ENCODE measurements at regions not wholly inside any gene's neighbourhood (a gene's known extent, or its start where the extent isn't known, plus 50 kb on each side); places are given as distances from the start of the nearest gene placed in this dataset.

DNA sequence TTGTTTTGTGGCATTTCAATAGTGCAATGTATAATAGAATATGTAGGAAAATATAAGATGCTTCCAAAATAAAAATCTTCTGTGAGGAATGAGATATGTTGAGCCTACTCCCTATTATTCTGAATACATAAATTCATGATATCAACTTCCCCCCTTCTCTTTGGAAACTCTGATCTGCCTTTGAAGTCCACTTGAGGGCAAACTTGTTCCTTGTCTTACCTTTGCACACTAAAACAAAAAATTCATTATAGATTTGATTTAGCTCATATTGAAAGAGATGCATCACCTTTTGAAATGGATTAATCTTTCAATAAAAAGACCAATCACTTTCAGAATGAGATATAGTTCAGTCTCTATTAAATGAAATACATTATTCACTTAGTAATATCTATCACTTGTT, 580.7 kb upstream of the ADGRL4 start:
- Mint-ChIP-seq H3K9me3 (ENCODE audit: low read depth) (peaks cover 6% of the 10 kb centered on the region), H3K36me3 (no peaks in the 10 kb centered on the region), H3K4me1 (no peaks in the 10 kb centered on the region), H3K4me3 (no peak overlapping the region), H3K27ac (no peak overlapping the region), H3K27me3 (no peaks in the 10 kb centered on the region)
- DNase-seq: no peak
- CTCF ChIA-PET: no interaction called here
- no peak for ATAC-seq

DNA sequence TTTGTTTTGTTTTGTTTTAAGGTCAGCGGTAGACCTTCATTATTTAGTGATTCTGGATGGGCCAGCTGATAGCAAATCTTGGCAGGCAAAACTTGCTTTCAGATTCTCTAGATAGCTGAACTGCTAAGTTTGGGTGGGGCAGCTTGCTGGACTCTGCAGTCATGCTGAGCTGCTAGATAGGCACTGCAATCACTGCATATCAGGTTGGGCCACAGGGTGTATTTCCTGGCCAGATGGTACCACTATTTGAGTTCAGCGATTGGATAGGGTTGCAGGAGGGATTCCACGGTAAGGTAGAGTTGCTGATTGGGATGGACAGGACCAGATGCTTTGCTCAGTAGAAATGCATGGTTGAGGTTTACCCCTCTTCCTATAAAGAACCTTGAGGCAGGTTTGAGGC, 579.3 kb upstream of the ADGRL4 start:
- Mint-ChIP-seq H3K27me3 (no peaks in the 10 kb centered on the region), H3K27ac (no peak overlapping the region), H3K36me3 (no peaks in the 10 kb centered on the region), H3K4me1 (no peaks in the 10 kb centered on the region), H3K9me3 (ENCODE audit: low read depth) (peaks cover 10% of the 10 kb centered on the region), H3K4me3 (no peak overlapping the region)
- ATAC-seq: no peak
- DNase-seq: no peak
- CTCF ChIA-PET: no interaction called here

DNA sequence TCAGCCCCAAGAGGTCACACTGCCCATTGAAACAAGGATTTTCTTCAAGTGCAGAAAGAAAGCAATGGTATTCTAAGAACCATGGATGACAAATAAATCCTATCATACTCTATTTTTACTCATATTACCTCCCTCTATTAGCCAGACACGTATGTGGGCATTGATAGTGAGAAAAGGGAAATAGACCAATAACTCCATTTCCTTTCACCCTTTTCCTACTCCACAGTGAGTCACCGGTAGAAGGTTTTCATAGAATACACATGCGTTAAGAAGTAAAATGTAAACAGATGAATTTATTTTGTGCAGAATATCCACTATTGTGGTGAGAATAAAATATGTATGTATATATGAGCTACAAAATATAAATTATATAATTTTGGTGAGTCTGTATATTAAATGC, 568.9 kb upstream of the ADGRL4 start:
- Mint-ChIP-seq H3K4me3 (no peak overlapping the region), H3K36me3 (no peaks in the 10 kb centered on the region), H3K27ac (no peak overlapping the region), H3K9me3 (ENCODE audit: low read depth) (peaks cover 1% of the 10 kb centered on the region), H3K4me1 (no peaks in the 10 kb centered on the region), H3K27me3 (no peaks in the 10 kb centered on the region)
- no peak for DNase-seq
- CTCF ChIA-PET: no interaction called here
- ATAC-seq: no peak

DNA sequence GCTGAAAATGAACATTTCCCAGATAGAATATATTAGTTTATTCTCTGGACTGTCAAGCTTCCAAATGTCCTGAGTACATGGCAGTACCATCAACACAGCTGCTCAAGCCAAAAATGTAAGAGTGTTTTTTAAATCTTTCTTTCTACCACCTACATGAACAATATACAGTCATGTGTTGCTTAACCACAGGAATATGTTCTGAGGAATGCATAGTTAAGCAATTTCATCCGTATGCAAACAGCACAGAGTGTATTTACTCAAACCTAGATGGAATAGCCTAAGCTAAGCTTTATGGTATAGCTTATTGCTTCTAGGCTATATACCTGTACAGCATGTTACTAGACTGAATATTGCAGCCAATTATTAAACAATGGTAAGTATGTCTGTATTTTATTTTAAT, 561.9 kb upstream of the ADGRL4 start:
- H3K4me3 Mint-ChIP-seq: no peak overlapping the region
- H3K27ac Mint-ChIP-seq: no peak overlapping the region
- no peaks in the 10 kb centered on the region for H3K36me3 Mint-ChIP-seq
- H3K9me3 Mint-ChIP-seq (ENCODE audit: low read depth): peaks cover 2% of the 10 kb centered on the region
- H3K4me1 Mint-ChIP-seq: no peaks in the 10 kb centered on the region
- ATAC-seq: no peak
- CTCF ChIA-PET: interaction anchor here (1.0 kb wide), 1 partner anchor 15 kb away, joined by 4 read pairs; no protein-coding TSS in a partner anchor
- no peak for DNase-seq
- no peaks in the 10 kb centered on the region for H3K27me3 Mint-ChIP-seq

DNA sequence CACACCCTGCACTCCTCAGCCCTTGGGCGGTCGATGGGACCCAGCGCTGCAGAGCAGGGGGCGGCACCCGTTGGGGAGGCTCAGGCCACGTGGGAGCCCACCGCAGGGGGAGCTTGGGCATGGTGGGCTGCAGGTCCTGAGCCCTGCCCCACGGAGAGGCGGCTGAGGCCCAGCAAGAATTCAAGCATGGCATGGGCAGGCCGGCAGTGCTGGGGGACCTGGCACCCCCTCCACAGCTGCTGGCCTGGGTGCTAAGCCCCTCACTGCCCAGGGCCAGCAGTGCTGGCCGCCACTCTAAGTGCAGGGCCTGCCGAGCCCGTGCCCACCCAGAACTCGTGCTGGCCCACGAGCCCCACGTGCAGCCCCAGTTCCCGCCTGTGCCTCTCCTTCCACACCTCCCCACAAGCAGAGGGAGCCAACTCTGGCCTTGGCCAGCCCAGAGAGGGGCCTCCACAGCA, 555.0 kb upstream of the ADGRL4 start:
- CTCF ChIA-PET: no interaction called here
- H3K27me3 Mint-ChIP-seq: no peaks in the 10 kb centered on the region
- no peaks in the 10 kb centered on the region for H3K4me1 Mint-ChIP-seq
- H3K4me3 Mint-ChIP-seq: no peak overlapping the region
- no peaks in the 10 kb centered on the region for H3K36me3 Mint-ChIP-seq
- H3K9me3 Mint-ChIP-seq (ENCODE audit: low read depth): peaks cover 9% of the 10 kb centered on the region
- no peak for DNase-seq
- ATAC-seq: no peak
- no peak overlapping the region for H3K27ac Mint-ChIP-seq

DNA sequence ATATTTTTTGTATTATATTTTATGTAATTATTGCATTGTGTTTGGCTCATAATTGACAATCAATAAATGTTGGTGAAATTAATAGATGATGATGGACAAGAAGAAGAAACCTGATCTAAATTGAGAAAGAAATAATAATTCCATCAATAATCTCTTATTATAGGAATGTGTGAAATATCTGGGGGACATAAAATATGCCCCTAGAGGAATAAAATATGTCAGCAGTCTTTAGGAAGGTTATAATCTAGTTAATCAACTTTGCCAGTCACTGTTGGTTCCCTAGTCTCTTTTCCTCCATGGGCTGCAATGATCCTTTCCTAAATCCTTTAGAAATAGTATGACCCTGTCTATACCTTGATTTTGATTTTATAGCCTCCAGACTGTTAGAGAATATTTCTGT, 549.7 kb upstream of the ADGRL4 start:
- H3K4me1 Mint-ChIP-seq: no peaks in the 10 kb centered on the region
- no peak for DNase-seq
- H3K27me3 Mint-ChIP-seq: no peaks in the 10 kb centered on the region
- ATAC-seq: no peak
- CTCF ChIA-PET: no interaction called here
- no peak overlapping the region for H3K27ac Mint-ChIP-seq
- H3K4me3 Mint-ChIP-seq: no peak overlapping the region
- H3K36me3 Mint-ChIP-seq: no peaks in the 10 kb centered on the region
- H3K9me3 Mint-ChIP-seq (ENCODE audit: low read depth): peaks cover 7% of the 10 kb centered on the region

DNA sequence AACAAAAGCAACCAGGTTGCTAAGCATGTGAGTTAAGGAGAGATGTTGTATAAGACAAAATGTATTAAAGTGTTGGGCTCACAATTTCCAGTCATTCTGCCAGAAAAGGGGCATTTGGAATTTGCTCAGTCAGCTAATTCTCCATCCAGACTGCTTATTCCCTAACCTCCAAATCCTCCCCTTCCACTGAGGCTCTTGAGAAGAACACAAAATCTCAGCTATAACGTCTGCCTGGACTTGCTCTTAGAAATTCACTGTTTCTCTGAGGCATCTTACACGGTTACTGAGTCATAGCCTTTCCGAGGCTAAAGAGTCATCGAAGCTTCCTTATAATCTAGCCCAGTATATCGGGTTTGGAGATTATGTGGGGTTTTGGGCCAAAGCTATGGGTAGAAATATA, 548.2 kb upstream of the ADGRL4 start:
- Mint-ChIP-seq H3K27ac (no peak overlapping the region), H3K9me3 (ENCODE audit: low read depth) (no peaks in the 10 kb centered on the region)
- ATAC-seq: no peak

DNA sequence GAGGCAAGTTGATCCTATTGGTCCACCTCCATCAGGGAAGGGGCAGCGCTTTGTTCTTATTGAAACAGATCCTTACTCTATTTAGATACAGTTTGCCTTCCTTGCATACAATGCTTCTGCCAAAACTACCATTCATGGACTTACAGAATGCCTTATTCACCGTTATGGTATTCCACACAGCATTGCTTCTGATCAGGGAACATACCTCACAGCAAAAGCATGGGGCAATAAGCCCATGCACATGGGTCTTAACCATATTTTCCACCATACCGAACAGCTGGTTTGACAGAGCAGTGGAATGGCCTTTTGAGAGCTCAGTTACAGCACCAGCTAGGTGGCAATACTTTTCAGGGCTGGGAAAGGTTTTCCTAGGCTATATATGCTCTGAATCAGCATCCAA, 544.8 kb upstream of the ADGRL4 start:
- Mint-ChIP-seq H3K27ac (no peak overlapping the region), H3K9me3 (ENCODE audit: low read depth) (peaks cover 4% of the 10 kb centered on the region), H3K4me1 (no peaks in the 10 kb centered on the region), H3K36me3 (no peaks in the 10 kb centered on the region), H3K4me3 (no peak overlapping the region), H3K27me3 (no peaks in the 10 kb centered on the region)
- DNase-seq (no peak), ATAC-seq (no peak)
- CTCF ChIA-PET: no interaction called here

More for the DNA sequence above, 548.2 kb upstream of the ADGRL4 start:
- Mint-ChIP-seq H3K4me1 (no peaks in the 10 kb centered on the region), H3K36me3 (no peaks in the 10 kb centered on the region), H3K27me3 (no peaks in the 10 kb centered on the region), H3K4me3 (no peak overlapping the region)
- DNase-seq: no peak
- CTCF ChIA-PET: no interaction called here

DNA sequence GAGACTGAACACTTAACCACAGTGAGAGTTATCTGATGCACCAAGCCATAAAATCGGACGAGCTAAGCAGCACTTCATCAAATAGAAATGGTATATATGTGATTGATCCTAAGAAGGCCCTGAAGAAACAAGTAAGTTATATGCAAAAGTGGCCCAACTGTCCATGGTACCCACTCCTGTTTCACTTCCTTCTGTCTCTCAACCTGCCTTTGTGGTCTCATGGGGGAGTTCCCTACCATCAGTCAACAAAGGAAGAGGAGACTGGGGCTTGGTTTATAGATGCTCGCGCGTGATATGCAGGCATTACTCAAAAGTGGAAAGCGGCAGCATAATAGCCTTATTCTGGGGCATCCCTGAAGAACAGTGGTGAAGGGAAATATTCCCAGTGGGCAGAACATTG, 543.9 kb upstream of the ADGRL4 start:
- DNase-seq: no peak
- Mint-ChIP-seq H3K9me3 (ENCODE audit: low read depth) (peaks cover 4% of the 10 kb centered on the region), H3K4me1 (no peaks in the 10 kb centered on the region), H3K27me3 (no peaks in the 10 kb centered on the region), H3K36me3 (no peaks in the 10 kb centered on the region), H3K4me3 (no peak overlapping the region), H3K27ac (no peak overlapping the region)
- no peak for ATAC-seq
- CTCF ChIA-PET: no interaction called here

DNA sequence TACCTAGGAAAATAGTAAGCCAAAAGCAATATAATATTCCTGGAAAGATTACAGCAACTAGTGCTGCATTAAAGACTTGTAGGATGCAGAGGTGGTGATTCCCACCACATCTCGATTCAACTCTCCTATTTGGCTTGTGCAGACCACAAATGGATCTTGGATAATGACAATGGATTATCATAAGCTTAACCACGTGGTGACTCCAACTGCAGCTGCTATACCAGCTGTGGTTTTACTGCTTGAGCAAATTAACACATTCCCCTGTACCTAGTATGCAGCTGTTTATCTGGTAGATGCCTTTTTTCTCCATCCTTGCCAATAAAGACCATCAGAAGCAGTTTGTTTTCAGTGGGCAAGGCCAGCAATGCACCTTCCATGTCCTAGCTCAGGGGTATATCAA, 542.7 kb upstream of the ADGRL4 start:
- Mint-ChIP-seq H3K27ac (no peak overlapping the region), H3K36me3 (no peaks in the 10 kb centered on the region), H3K4me1 (no peaks in the 10 kb centered on the region), H3K9me3 (ENCODE audit: low read depth) (peaks cover 4% of the 10 kb centered on the region), H3K27me3 (no peaks in the 10 kb centered on the region), H3K4me3 (no peak overlapping the region)
- no peak for DNase-seq
- CTCF ChIA-PET: no interaction called here
- no peak for ATAC-seq

DNA sequence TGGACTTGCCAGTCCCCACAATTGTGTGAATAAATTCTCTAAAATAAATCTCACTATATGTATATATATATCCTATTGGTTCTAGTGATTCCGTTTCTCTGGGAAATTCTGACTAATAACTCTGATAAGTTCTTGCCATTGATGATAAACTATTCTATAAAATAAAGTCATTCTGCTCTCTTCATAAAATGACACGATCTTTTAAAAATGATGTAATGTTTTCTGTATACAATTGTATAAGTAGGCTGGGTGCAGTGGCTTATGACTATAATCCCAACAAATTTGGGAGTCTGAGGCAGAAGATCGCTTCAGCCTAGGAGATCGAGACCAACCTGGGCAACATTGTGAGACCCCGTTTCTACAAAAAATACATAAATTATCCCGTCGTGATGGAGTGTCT, 541.0 kb upstream of the ADGRL4 start:
- no peak overlapping the region for H3K27ac Mint-ChIP-seq
- no peaks in the 10 kb centered on the region for H3K27me3 Mint-ChIP-seq
- no peaks in the 10 kb centered on the region for H3K4me1 Mint-ChIP-seq
- no peak overlapping the region for H3K4me3 Mint-ChIP-seq
- CTCF ChIA-PET: no interaction called here
- no peaks in the 10 kb centered on the region for H3K36me3 Mint-ChIP-seq
- ATAC-seq (no peak), DNase-seq (no peak)
- peaks cover 4% of the 10 kb centered on the region for H3K9me3 Mint-ChIP-seq (ENCODE audit: low read depth)

DNA sequence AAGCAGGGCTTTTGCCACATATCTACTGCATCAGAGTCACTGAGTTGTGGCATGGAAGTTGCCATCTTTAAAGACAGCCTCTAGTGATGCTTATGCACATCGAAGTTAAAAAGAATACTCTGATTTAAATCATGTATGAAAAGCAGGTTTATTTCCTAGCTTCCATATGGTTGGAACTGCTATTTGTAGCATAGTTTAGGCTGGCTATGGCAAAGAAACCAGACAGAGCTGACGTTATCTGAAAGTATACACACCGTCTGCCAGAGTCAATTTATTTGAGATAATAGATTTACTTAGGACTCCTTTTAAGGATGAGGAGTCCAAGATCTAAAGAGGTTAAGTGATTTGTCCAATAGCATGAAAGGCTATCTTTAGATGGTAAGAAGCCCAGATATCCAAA, 536.9 kb upstream of the ADGRL4 start:
- CTCF ChIA-PET: no interaction called here
- no peak overlapping the region for H3K27ac Mint-ChIP-seq
- H3K4me3 Mint-ChIP-seq: no peak overlapping the region
- no peak for ATAC-seq
- no peaks in the 10 kb centered on the region for H3K4me1 Mint-ChIP-seq
- no peaks in the 10 kb centered on the region for H3K36me3 Mint-ChIP-seq
- H3K9me3 Mint-ChIP-seq (ENCODE audit: low read depth): no peaks in the 10 kb centered on the region
- DNase-seq: no peak
- H3K27me3 Mint-ChIP-seq: no peaks in the 10 kb centered on the region

DNA sequence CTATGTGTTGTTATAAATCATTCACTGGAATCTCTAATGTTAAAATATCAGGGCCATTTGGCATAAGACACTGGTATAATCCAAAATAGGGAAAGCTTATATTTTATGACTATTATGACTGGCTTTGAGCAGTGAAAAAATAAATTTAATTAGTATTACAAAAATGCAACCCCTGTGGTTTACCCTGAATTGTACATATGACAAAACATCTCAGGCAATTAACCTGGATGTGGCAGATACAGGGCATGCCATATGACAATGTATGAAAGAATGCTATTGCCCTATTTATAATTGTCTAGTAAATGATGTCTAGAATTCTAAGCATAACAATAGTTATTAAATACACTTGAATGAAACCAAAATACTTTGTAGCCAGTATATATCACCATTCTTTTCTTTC, 532.5 kb upstream of the ADGRL4 start:
- H3K27me3 Mint-ChIP-seq: no peaks in the 10 kb centered on the region
- H3K4me1 Mint-ChIP-seq: no peaks in the 10 kb centered on the region
- no peaks in the 10 kb centered on the region for H3K36me3 Mint-ChIP-seq
- H3K27ac Mint-ChIP-seq: no peak overlapping the region
- CTCF ChIA-PET: no interaction called here
- H3K4me3 Mint-ChIP-seq: no peak overlapping the region
- DNase-seq: no peak
- peaks cover 5% of the 10 kb centered on the region for H3K9me3 Mint-ChIP-seq (ENCODE audit: low read depth)
- ATAC-seq: no peak

DNA sequence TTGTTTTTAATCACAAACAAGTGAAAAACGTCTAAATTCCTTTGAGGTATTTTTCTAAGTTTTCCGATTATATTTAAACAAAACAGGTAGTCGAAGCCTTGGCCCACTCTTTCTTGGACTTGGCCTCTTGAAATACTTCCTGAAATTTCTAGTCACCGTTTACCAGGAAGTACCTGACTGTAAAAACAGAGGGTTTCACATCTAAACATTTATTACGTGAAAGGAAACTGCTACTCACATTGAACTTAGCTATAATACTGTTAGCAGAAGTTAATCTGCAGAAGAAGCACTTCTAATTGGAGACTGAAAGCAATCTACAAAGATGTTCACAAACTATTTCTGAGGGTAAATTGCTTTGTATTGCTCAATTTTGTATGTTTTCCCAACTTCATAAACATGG, 526.0 kb upstream of the ADGRL4 start:
- no peaks in the 10 kb centered on the region for H3K36me3 Mint-ChIP-seq
- H3K27me3 Mint-ChIP-seq: no peaks in the 10 kb centered on the region
- peaks cover 6% of the 10 kb centered on the region for H3K9me3 Mint-ChIP-seq (ENCODE audit: low read depth)
- H3K4me3 Mint-ChIP-seq: no peak overlapping the region
- CTCF ChIA-PET: no interaction called here
- no peak for ATAC-seq
- no peak overlapping the region for H3K27ac Mint-ChIP-seq
- H3K4me1 Mint-ChIP-seq: no peaks in the 10 kb centered on the region
- DNase-seq: no peak

DNA sequence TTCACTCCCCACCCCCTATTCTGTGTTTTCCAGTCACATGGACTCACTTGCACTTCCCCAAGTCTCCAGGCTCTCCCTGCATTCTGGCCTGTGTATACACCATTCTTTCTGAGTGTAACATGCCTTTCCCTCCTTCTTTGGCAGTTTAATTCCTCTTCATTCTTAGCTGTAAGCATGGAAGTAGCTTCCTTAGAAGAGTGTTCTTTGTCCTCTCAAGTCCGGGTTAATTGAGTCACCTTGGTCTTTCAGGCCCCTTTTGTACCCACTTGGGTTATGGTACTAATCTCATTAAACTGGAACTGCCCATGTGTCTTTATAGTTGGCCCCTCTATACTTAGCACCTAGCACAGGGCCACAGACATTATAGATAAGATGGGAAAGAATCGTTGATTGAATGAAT, 525.3 kb upstream of the ADGRL4 start:
- CTCF ChIA-PET: no interaction called here
- Mint-ChIP-seq H3K27ac (no peak overlapping the region), H3K4me3 (no peak overlapping the region), H3K4me1 (no peaks in the 10 kb centered on the region), H3K36me3 (no peaks in the 10 kb centered on the region), H3K27me3 (no peaks in the 10 kb centered on the region), H3K9me3 (ENCODE audit: low read depth) (peaks cover 5% of the 10 kb centered on the region)
- DNase-seq (no peak), ATAC-seq (no peak)

All from activated CD8-positive, alpha-beta memory T cell treated with anti-CD3 and anti-CD28 coated beads, Interleukin-2, amount 10 ng/mL, durations not matched to agents 7 days and 5 days (primary cell).